K562 (cell line): ENCODE measurements at regions not wholly inside any gene's neighbourhood (a gene's known extent, or its start where the extent isn't known, plus 50 kb on each side); places are given as distances from the start of the nearest gene placed in this dataset.
"Not testable (repeated sequence)": the region's sequence is repeated elsewhere in the genome, so short reads cannot be mapped to it uniquely, and the experiment has no call there.

Experiments used
- CTCF ChIP-seq, 3 experiments: IDR thresholded peaks in 2 of 3; conservative IDR thresholded peaks in 1 of 3; 2 replicates each; pipeline ENCODE4 v1.5.1; 2011 to 2012; ENCODE audit warnings: low read length in 3 of 3, mild to moderate bottlenecking in 3 of 3, control low read depth in 2 of 3, improper control_type of control experiment in 1 of 3, inconsistent platforms in 1 of 3, low read depth in 1 of 3, mixed read lengths in 1 of 3, moderate library complexity in 1 of 3; ENCODE audit not compliant: insufficient read depth in 2 of 3
- DPF2 ChIP-seq: fragments of 450-650 bp; IDR thresholded peaks from 2 replicates; pipeline ENCODE4 v1.6.1; 2016
- MED1 ChIP-seq: sonication (generic); formaldehyde crosslinking; IDR thresholded peaks from 2 replicates; pipeline ENCODE4 v1.8.1; 2023; ENCODE audit warnings: missing genetic modification reagents, borderline replicate concordance
- MNT ChIP-seq, 2 experiments: fragments of 450-650 bp; conservative IDR thresholded peaks; 2 replicates each; pipeline ENCODE4 v1.6.1; 2017; ENCODE audit warnings: mild to moderate bottlenecking in 2 of 2, moderate library complexity in 2 of 2
- PHF21A ChIP-seq: fragments of 450-650 bp; IDR thresholded peaks from 2 replicates; pipeline ENCODE4 v1.6.1; 2017; ENCODE audit warnings: low read depth, borderline replicate concordance
- SIN3A ChIP-seq, 2 experiments: fragments of 150-350 bp in 1 of 2; IDR thresholded peaks; 2 replicates each; pipeline ENCODE4 v1.6.1; 2011 to 2016; ENCODE audit warnings: borderline replicate concordance in 2 of 2, low read depth in 2 of 2, low read length in 2 of 2, mild to moderate bottlenecking in 2 of 2, moderate library complexity in 2 of 2; ENCODE audit not compliant: control insufficient read depth in 1 of 2
- SUPT5H ChIP-seq: fragments of 450-650 bp; IDR thresholded peaks from 2 replicates; pipeline ENCODE4 v1.6.1; 2016
- ZBTB43 ChIP-seq: sonication (generic); formaldehyde crosslinking; IDR thresholded peaks from 2 replicates; pipeline ENCODE4 v1.8.0; 2023; ENCODE audit warnings: mild to moderate bottlenecking, missing genetic modification reagents
- ZNF324 ChIP-seq: fragments of 250-450 bp; sonication (Bioruptor Pico); IDR thresholded peaks from 2 replicates; pipeline ENCODE4 v1.4.0; 2020; ENCODE audit warnings: mild to moderate bottlenecking
- ZNF507 ChIP-seq: conservative IDR thresholded peaks from 2 replicates; pipeline ENCODE4 v1.6.1; 2017; ENCODE audit warnings: missing genetic modification characterization, missing compliant biosample characterization

GRCh38 chr18:14627336-14627735, 83.9 kb upstream of the POTEC start:
- TF ChIP-seq ZNF507 (tag); MNT (conservative IDR thresholded peaks at IDR 0.05); PHF21A; MED1 (CRISPR knock-in tag); CTCF (IDR thresholded peaks at IDR 0.05 in 2 of 3, conservative IDR thresholded peaks at IDR 0.05 in 1 of 3; ENCODE audit: insufficient read depth in 2 of 3, low read depth in 1 of 3, low read length in 3 of 3); DPF2; ZNF324 (CRISPR knock-in tag); SIN3A (IDR thresholded peaks at IDR 0.05; ENCODE audit: borderline replicate concordance in 2 of 2, control insufficient read depth in 1 of 2, low read depth in 2 of 2, low read length in 2 of 2); ZBTB43 (CRISPR knock-in tag); SUPT5H: not testable (repeated sequence)
